HCT116 (cell line): ENCODE measurements at regions not wholly inside any gene's neighbourhood (a gene's known extent, or its start where the extent isn't known, plus 50 kb on each side); places are given as distances from the start of the nearest gene placed in this dataset.

Source experiments
- ATAC-seq: fragments of 200-7000 bp; cut with Tn5 transposase; 2 replicates; pipeline ENCODE4 v1.9.1; 2020; ENCODE audit warnings: mild to moderate bottlenecking, moderate library complexity
- BruUV-seq: library from RNA; stranded (reverse); fragments of 400-500 nt; replicated peaks from 2 replicates; lab custom pipeline; 2021; lab: Mats Ljungman, UMichigan
- CTCF ChIA-PET: fragments of 300-600 bp; sonication (Branson Sonifier 250); formaldehyde crosslinking; loops from one replicate; lab custom pipeline; 2021; ENCODE audit warnings: antibody characterized with exemption; lab: Charles Lee
- POLR2A ChIA-PET: fragments of 300-600, 350-600 bp; sonication (Branson Sonifier 250); formaldehyde crosslinking; loops from one replicate; lab custom pipeline; 2021; ENCODE audit warnings: antibody characterized with exemption; lab: Charles Lee
- RAD21 ChIA-PET, 2 experiments: fragments of 300-600 bp; sonication (Branson Sonifier 250); formaldehyde crosslinking; loops; one replicate each; lab custom pipeline; 2023; ENCODE audit warnings: low total read pairs in 2 of 2; ENCODE audit not compliant: uncharacterized antibody in 2 of 2, unreplicated experiment in 2 of 2, low non-redundant PET in 1 of 2; lab: Charles Lee
- DNase-seq: peaks from one replicate; pipeline ENCODE4 v3.0.0-alpha.2; 2010; ENCODE audit warnings: low read depth, low spot score
- H2AFZ ChIP-seq: fragments of 200-600 bp; shearing (Covaris generic), sonication (generic); 2 replicates; pipeline ENCODE4 v1.6.1; 2017; ENCODE audit warnings: low read depth, mixed run types, mixed read lengths, antibody characterized with exemption, low read length; ENCODE audit not compliant: poor library complexity, severe bottlenecking
- H3K27ac ChIP-seq: 2 replicates; pipeline ENCODE4 v1.5.1; 2012; ENCODE audit warnings: low read depth, low read length
- H3K27me3 ChIP-seq: fragments of 200-600 bp; sonication (generic); 2 replicates; pipeline ENCODE4 v1.6.1; 2016; ENCODE audit warnings: mixed run types, low read length, mixed read lengths; ENCODE audit not compliant: insufficient read depth
- H3K36me3 ChIP-seq, 2 experiments: fragments of 200-500 bp in 1 of 2; fragments of 200-600 bp in 1 of 2; sonication (Bioruptor generic) in 1 of 2; sonication (generic) in 1 of 2; 2 replicates each; pipeline versions ENCODE4 v1.5.1 to v1.6.1; 2014 to 2016; ENCODE audit warnings: low read length in 2 of 2, inconsistent platforms in 1 of 2, mixed read lengths in 1 of 2, mixed run types in 1 of 2; ENCODE audit not compliant: insufficient read depth in 2 of 2, control insufficient read depth in 1 of 2
- H3K4me1 ChIP-seq, 2 experiments: fragments of 200-600 bp in 1 of 2; sonication (generic) in 1 of 2; 2 replicates each; pipeline versions ENCODE4 v1.5.1 to v1.6.1; 2012 to 2017; ENCODE audit warnings: low read length in 2 of 2, inconsistent platforms in 1 of 2, mild to moderate bottlenecking in 1 of 2, mixed read lengths in 1 of 2, mixed run types in 1 of 2, moderate library complexity in 1 of 2; ENCODE audit not compliant: insufficient read depth in 2 of 2, control insufficient read depth in 1 of 2
- H3K4me2 ChIP-seq: fragments of 200-600 bp; sonication (generic); 2 replicates; pipeline ENCODE4 v1.6.1; 2017; ENCODE audit warnings: mixed run types, low read length, mixed read lengths
- H3K4me3 ChIP-seq, 2 experiments: fragments of 200-600 bp in 1 of 2; sonication (generic) in 1 of 2; replicated peaks in 1 of 2; 2 replicates each; pipeline ENCODE4 v1.5.1; 2011 to 2016; ENCODE audit warnings: low read length in 2 of 2, control low read depth in 1 of 2, low read depth in 1 of 2, mild to moderate bottlenecking in 1 of 2, mixed read lengths in 1 of 2, mixed run types in 1 of 2
- H3K79me2 ChIP-seq: fragments of 200-600 bp; sonication (generic); 2 replicates; pipeline ENCODE4 v1.6.1; 2017; ENCODE audit warnings: mild to moderate bottlenecking, mixed run types, low read length, moderate library complexity, mixed read lengths; ENCODE audit not compliant: insufficient read depth
- H3K9ac ChIP-seq: fragments of 200-600 bp; sonication (generic); 2 replicates; pipeline ENCODE4 v1.6.1; 2016; ENCODE audit warnings: low read length, mixed read lengths
- H3K9me2 ChIP-seq: fragments of 200-600 bp; sonication (generic), shearing (Covaris generic); 2 replicates; pipeline ENCODE4 v1.6.1; 2017; ENCODE audit warnings: mixed run types, mild to moderate bottlenecking, moderate library complexity; ENCODE audit not compliant: insufficient read depth
- H3K9me3 ChIP-seq, 2 experiments: fragments of 200-500 bp in 1 of 2; fragments of 200-600 bp in 1 of 2; sonication (Bioruptor generic) in 1 of 2; sonication (generic) in 1 of 2; 2 replicates each; pipeline ENCODE4 v1.6.1; 2014 to 2017; ENCODE audit warnings: low read length in 2 of 2, mixed read lengths in 2 of 2, inconsistent platforms in 1 of 2, low read depth in 1 of 2, mild to moderate bottlenecking in 1 of 2, mixed run types in 1 of 2, moderate library complexity in 1 of 2; ENCODE audit not compliant: control insufficient read depth in 1 of 2, insufficient read depth in 1 of 2
- H4K20me1 ChIP-seq: fragments of 200-600 bp; sonication (generic), shearing (Covaris generic); 2 replicates; pipeline ENCODE4 v1.6.1; 2017; ENCODE audit warnings: mixed run types, mild to moderate bottlenecking, moderate library complexity; ENCODE audit not compliant: insufficient read depth
- ATF3 ChIP-seq: IDR thresholded peaks from 2 replicates; pipeline ENCODE4 v1.6.1; 2012
- CEBPB ChIP-seq: IDR thresholded peaks from 2 replicates; pipeline ENCODE4 v1.6.1; 2012; ENCODE audit warnings: low read depth
- JUND ChIP-seq: IDR thresholded peaks from 2 replicates; pipeline ENCODE4 v1.6.1; 2012
- SRF ChIP-seq: IDR thresholded peaks from 2 replicates; pipeline ENCODE4 v1.6.1; 2012; ENCODE audit warnings: low read depth
- ZNF274 ChIP-seq: fragments of 200-500 bp; sonication (Bioruptor generic); IDR thresholded peaks from 2 replicates; pipeline ENCODE4 v1.6.1; 2014; ENCODE audit warnings: mild to moderate bottlenecking, low read depth, low read length, inconsistent platforms
- intact Hi-C: fragments of 100-400 bp; cut with micrococcal nuclease; formaldehyde crosslinking; loops from 2 replicates; pipeline ENCODE4 v1.10.0; 2022

DNA sequence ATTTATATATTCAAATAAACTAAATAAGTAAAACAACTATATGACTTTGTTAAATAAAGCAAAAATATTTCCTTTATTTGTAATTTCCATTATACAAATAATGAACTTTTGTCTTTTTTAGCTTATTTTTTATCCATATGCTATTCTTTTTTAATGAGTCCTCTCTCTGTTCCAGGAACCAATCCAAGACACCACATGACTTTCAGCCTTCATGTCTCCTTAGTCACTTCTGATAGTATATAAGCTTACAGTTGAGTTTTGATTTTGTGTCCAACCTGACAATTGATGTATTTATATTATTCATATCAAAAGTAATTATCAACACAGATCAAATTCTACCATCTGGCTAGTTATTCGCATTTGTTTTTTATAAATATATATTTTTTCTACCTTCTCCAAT, 582.3 kb upstream of the GJE1 start:
- H3K9me2 ChIP-seq, result no peaks in the 10 kb centered on the region
- BruUV-seq, result no TSS peak
- TF ChIP-seq ATF3, result no peak
- no peak for TF ChIP-seq JUND
- no peak for TF ChIP-seq ZNF274
- no peak for TF ChIP-seq CEBPB
- TF ChIP-seq, all 23 proteins: peak for 0
- DNase-seq (no peak), ATAC-seq (no peak)
- peaks cover 10 to 13% of the 10 kb centered on the region in 2 experiments; a peak in 3 of 4 replicates for H3K4me1 ChIP-seq
- H3K36me3 ChIP-seq, result no peaks in the 10 kb centered on the region; a peak in 1 of 4 replicates
- ChIA-PET CTCF (no interaction called here), RAD21 (no interaction called here), POLR2A (no interaction called here)
- H3K4me3 ChIP-seq, result no peak overlapping the region
- H3K9me3 ChIP-seq, result no peaks in the 10 kb centered on the region; a peak in 1 of 4 replicates
- no peak overlapping the region for H3K27ac ChIP-seq
- no peak overlapping the region for H3K4me2 ChIP-seq
- no peaks in the 10 kb centered on the region for H3K27me3 ChIP-seq
- H4K20me1 ChIP-seq, result no peaks in the 10 kb centered on the region
- intact Hi-C loops, result no loop called here
- H2AFZ ChIP-seq, result no peak overlapping the region
- H3K79me2 ChIP-seq, result no peaks in the 10 kb centered on the region
- H3K9ac ChIP-seq, result no peak overlapping the region

DNA sequence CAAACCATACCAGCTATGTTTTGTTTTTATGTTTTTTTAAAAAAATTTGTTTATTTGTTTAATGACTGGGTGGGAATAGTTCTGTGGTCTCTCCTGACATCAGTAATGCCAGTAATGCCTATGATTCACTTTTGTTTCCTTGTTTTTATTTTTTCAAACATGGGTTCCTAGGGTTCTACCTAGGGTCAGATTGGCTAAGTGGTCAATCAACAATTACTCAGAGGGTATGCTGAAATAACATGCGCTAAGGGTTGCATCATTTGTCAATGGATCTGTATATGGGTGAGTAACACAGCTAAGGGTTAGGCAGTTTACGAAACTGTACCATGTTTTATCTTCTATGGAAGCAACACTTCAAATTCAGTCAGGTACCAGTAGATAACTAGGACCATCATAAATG, 583.8 kb upstream of the GJE1 start:
- no peak overlapping the region for H3K4me2 ChIP-seq
- no peaks in the 10 kb centered on the region for H3K79me2 ChIP-seq
- H3K4me3 ChIP-seq, result no peak overlapping the region
- peaks cover 10 to 13% of the 10 kb centered on the region in 2 experiments; a peak in 3 of 4 replicates for H3K4me1 ChIP-seq
- H3K36me3 ChIP-seq, result no peaks in the 10 kb centered on the region; a peak in 1 of 4 replicates
- no peak overlapping the region for H3K27ac ChIP-seq
- intact Hi-C loops, result no loop called here
- no peaks in the 10 kb centered on the region; a peak in 1 of 4 replicates for H3K9me3 ChIP-seq
- DNase-seq, result no peak
- H2AFZ ChIP-seq, result no peak overlapping the region
- no peaks in the 10 kb centered on the region for H3K9me2 ChIP-seq
- ChIA-PET POLR2A (no interaction called here), CTCF (no interaction called here), RAD21 (no interaction called here)
- H3K27me3 ChIP-seq, result no peaks in the 10 kb centered on the region
- BruUV-seq, result no TSS peak
- no peak for ATAC-seq
- no peaks in the 10 kb centered on the region for H4K20me1 ChIP-seq
- H3K9ac ChIP-seq, result no peak overlapping the region
- TF ChIP-seq SRF (no peak), CEBPB (peak; percentile 30; the same call in 1 of the 2 replicates)
